Endothelial cell of umbilical vein (primary cell): ENCODE measurements at regions not wholly inside any gene's neighbourhood (a gene's known extent, or its start where the extent isn't known, plus 50 kb on each side); places are given as distances from the start of the nearest gene placed in this dataset.

Source experiments
- BruUV-seq: library from RNA; stranded (reverse); fragments of 400-500 nt; replicated peaks from 2 replicates; lab custom pipeline; 2021; lab: Mats Ljungman, UMichigan
- CTCF ChIA-PET: fragments of 300-600, 350-600 bp; sonication (Branson Sonifier 250); formaldehyde crosslinking; loops from one replicate; lab custom pipeline; 2021; ENCODE audit warnings: antibody characterized with exemption, inconsistent platforms; lab: Charles Lee
- POLR2A ChIA-PET: fragments of 300-600, 350-600 bp; sonication (Branson Sonifier 250); formaldehyde crosslinking; loops from one replicate; lab custom pipeline; 2021; ENCODE audit warnings: antibody characterized with exemption, inconsistent platforms; lab: Charles Lee
- DNase-seq: peaks from one replicate; pipeline ENCODE4 v3.0.0-alpha.2; 2011; ENCODE audit warnings: low read depth, low spot score
- FAIRE-seq: peaks from 2 replicates; lab custom pipeline; 2011; peaks lifted over from hg19 to GRCh38; lab: Jason Lieb, UNC
- H2AFZ ChIP-seq: 2 replicates; pipeline ENCODE4 v1.6.0; 2012; ENCODE audit warnings: low read depth, low read length, control low read depth, inconsistent platforms
- H3K27ac ChIP-seq: 2 replicates; pipeline ENCODE4 v1.5.1; 2011; ENCODE audit warnings: low read depth, mild to moderate bottlenecking, control low read depth, low read length, moderate library complexity; ENCODE audit not compliant: insufficient read depth
- H3K27me3 ChIP-seq, 2 experiments: 2 replicates each; pipeline versions ENCODE4 v1.6.0 to v1.6.1; 2011; ENCODE audit warnings: low read length in 2 of 2, mixed read lengths in 1 of 2; ENCODE audit not compliant: control insufficient read depth in 2 of 2, insufficient read depth in 2 of 2
- H3K36me3 ChIP-seq, 2 experiments: 2 replicates in 1 of 2; 3 replicates in 1 of 2; pipeline ENCODE4 v1.5.1; 2011; ENCODE audit warnings: low read length in 2 of 2, mild to moderate bottlenecking in 1 of 2, moderate library complexity in 1 of 2; ENCODE audit not compliant: control insufficient read depth in 2 of 2, insufficient read depth in 2 of 2; ENCODE audit errors: extremely low read depth in 1 of 2
- H3K4me1 ChIP-seq: 3 replicates; pipeline ENCODE4 v1.5.1; 2011; ENCODE audit warnings: mild to moderate bottlenecking, low read length; ENCODE audit not compliant: control insufficient read depth, insufficient read depth; ENCODE audit errors: extremely low read depth
- H3K4me2 ChIP-seq: 2 replicates; pipeline ENCODE4 v1.6.1; 2011; ENCODE audit warnings: low read length, control low read depth, mixed read lengths; ENCODE audit not compliant: insufficient read depth
- H3K4me3 ChIP-seq, 3 experiments: fragments of 200-600 bp in 1 of 3; sonication (generic), shearing (Covaris generic) in 1 of 3; replicated peaks in 1 of 3; 2 replicates each; pipeline ENCODE4 v1.5.1; 2011 to 2016; ENCODE audit warnings: control low read depth in 3 of 3, low read length in 3 of 3, mild to moderate bottlenecking in 2 of 3, inconsistent platforms in 1 of 3, low read depth in 1 of 3, moderate library complexity in 1 of 3; ENCODE audit not compliant: insufficient read depth in 1 of 3
- H3K79me2 ChIP-seq: 2 replicates; pipeline ENCODE4 v1.6.0; 2012; ENCODE audit warnings: low read length, inconsistent platforms; ENCODE audit not compliant: control insufficient read depth, insufficient read depth
- H3K9ac ChIP-seq: replicated peaks from 2 replicates; pipeline ENCODE3; 2011; ENCODE audit warnings: low read length, control low read depth; ENCODE audit not compliant: insufficient read depth; ENCODE audit errors: extremely low read depth
- H3K9me1 ChIP-seq: replicated peaks from 3 replicates; pipeline ENCODE4 v1.6.0; 2011; ENCODE audit warnings: mild to moderate bottlenecking, low read length; ENCODE audit not compliant: control insufficient read depth, insufficient read depth; ENCODE audit errors: extremely low read depth
- H3K9me3 ChIP-seq: replicated peaks from 2 replicates; pipeline ENCODE4 v1.5.1; 2012; ENCODE audit warnings: low read length, inconsistent platforms; ENCODE audit not compliant: control insufficient read depth, insufficient read depth
- H4K20me1 ChIP-seq: replicated peaks from 2 replicates; pipeline ENCODE3; 2011; ENCODE audit warnings: mild to moderate bottlenecking, low read length; ENCODE audit not compliant: control insufficient read depth, insufficient read depth; ENCODE audit errors: extremely low read depth
- FOS ChIP-seq: IDR thresholded peaks from 2 replicates; pipeline ENCODE4 v1.6.1; 2011; ENCODE audit warnings: mild to moderate bottlenecking, low read length, moderate library complexity, borderline replicate concordance; ENCODE audit not compliant: insufficient read depth
- GATA2 ChIP-seq: IDR thresholded peaks from 2 replicates; pipeline ENCODE4 v1.7.0; 2011; ENCODE audit warnings: low read depth, mild to moderate bottlenecking, moderate library complexity, mixed read lengths, low read length; ENCODE audit not compliant: insufficient read length, insufficient read depth
- JUN ChIP-seq: IDR thresholded peaks from 2 replicates; pipeline ENCODE4 v1.6.1; 2011; ENCODE audit warnings: borderline replicate concordance, low read depth; ENCODE audit not compliant: insufficient read length, insufficient read depth
- MYC ChIP-seq: IDR thresholded peaks from one replicate; pipeline ENCODE4 v1.6.1; 2011; ENCODE audit warnings: mild to moderate bottlenecking, low read depth, low read length
- POLR2A ChIP-seq: IDR thresholded peaks from 2 replicates; pipeline ENCODE4 v1.6.1; 2012; ENCODE audit warnings: low read depth, mild to moderate bottlenecking, control low read depth, low read length
- dilution Hi-C: fragments of 300-500 bp; cut with MboI; formaldehyde crosslinking; loops from one replicate; pipeline ENCODE4 v1.15.0; 2019; ENCODE audit warnings: low sequenced_read_pairs; ENCODE audit not compliant: extremely low pct_ligation_motif_present
- intact Hi-C: fragments of 100-400 bp; cut with micrococcal nuclease; formaldehyde crosslinking; loops from one replicate; pipeline ENCODE4 v1.10.0; 2022
- TF ChIP-seq, protein P1 (sequence below): IDR thresholded peaks from 2 replicates; pipeline ENCODE4 v1.6.1; 2011; ENCODE audit not compliant: insufficient read depth, insufficient read length
- TF ChIP-seq, protein P2 (sequence below), 2 donors: IDR thresholded peaks; 1 replicate in 1 of 2; 2 replicates in 1 of 2; pipeline ENCODE4 v1.5.1; 2011; ENCODE audit warnings: low read length in 2 of 2, mild to moderate bottlenecking in 2 of 2, moderate library complexity in 2 of 2, control low read depth in 1 of 2, inconsistent platforms in 1 of 2, low read depth in 1 of 2; ENCODE audit not compliant: insufficient read depth in 1 of 2; ENCODE audit errors: extremely low read depth in 1 of 2

DNA sequence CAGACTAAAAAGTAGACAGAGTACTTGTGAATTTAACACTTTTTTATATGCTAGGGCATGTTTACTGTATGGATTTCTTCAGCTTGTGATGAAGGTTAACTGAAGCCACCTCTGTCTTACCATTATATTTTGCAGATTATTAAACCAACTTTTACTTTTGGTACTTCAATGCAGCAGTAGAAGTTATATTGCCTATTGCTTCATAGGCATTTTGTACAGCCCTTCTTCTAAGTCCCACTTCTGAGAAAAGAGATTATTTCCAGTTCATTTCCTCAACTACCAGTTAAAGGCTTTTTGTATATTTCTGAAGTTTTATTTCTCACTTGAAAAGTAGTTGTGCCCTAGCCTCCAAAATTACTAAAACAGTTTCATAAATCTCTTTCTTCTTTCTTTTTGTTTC is 151.7 kb upstream of the FOXN2 start:
- Histone ChIP-seq H3K36me3 (no peaks in the 10 kb centered on the region), H3K4me2 (no peak overlapping the region), H3K27ac (no peak overlapping the region), H3K27me3 (peaks cover 2 to 8% of the 10 kb centered on the region in 2 experiments), H3K79me2 (no peaks in the 10 kb centered on the region), H3K4me1 (no peaks in the 10 kb centered on the region), H4K20me1 (no peaks in the 10 kb centered on the region), H2AFZ (no peak overlapping the region), H3K9ac (no peak overlapping the region), H3K4me3 (no peak overlapping the region), H3K9me3 (no peaks in the 10 kb centered on the region), H3K9me1 (no peaks in the 10 kb centered on the region)
- dilution Hi-C loops (no loop called here), intact Hi-C loops (no loop called here)
- POLR2A ChIA-PET: no interaction called here
- no TSS peak for BruUV-seq
- DNase-seq (no peak), FAIRE-seq (no peak)
- TF ChIP-seq GATA2 (no peak), POLR2A (no peak), MYC (no peak), JUN (no peak), FOS (no peak)
- TF ChIP-seq, protein P1, sequence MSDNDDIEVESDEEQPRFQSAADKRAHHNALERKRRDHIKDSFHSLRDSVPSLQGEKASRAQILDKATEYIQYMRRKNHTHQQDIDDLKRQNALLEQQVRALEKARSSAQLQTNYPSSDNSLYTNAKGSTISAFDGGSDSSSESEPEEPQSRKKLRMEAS: no peak
- TF ChIP-seq, protein P2, sequence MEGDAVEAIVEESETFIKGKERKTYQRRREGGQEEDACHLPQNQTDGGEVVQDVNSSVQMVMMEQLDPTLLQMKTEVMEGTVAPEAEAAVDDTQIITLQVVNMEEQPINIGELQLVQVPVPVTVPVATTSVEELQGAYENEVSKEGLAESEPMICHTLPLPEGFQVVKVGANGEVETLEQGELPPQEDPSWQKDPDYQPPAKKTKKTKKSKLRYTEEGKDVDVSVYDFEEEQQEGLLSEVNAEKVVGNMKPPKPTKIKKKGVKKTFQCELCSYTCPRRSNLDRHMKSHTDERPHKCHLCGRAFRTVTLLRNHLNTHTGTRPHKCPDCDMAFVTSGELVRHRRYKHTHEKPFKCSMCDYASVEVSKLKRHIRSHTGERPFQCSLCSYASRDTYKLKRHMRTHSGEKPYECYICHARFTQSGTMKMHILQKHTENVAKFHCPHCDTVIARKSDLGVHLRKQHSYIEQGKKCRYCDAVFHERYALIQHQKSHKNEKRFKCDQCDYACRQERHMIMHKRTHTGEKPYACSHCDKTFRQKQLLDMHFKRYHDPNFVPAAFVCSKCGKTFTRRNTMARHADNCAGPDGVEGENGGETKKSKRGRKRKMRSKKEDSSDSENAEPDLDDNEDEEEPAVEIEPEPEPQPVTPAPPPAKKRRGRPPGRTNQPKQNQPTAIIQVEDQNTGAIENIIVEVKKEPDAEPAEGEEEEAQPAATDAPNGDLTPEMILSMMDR (IDR thresholded peaks at IDR 0.05; ENCODE audit: extremely low read depth in 1 of 2, insufficient read depth in 1 of 2, low read depth in 1 of 2, low read length in 2 of 2): no peak
- CTCF ChIA-PET: no interaction called here
